Endometrium (tissue), 2 donors: ENCODE measurements at regions not wholly inside any gene's neighbourhood (a gene's known extent, or its start where the extent isn't known, plus 50 kb on each side); places are given as distances from the start of the nearest gene placed in this dataset.
"Not testable (repeated sequence)": the region's sequence is repeated elsewhere in the genome, so short reads cannot be mapped to it uniquely, and the experiment has no call there.

Experiments used
- FAIRE-seq: peaks from 2 replicates; lab custom pipeline; 2012; peaks lifted over from hg19 to GRCh38; lab: Jason Lieb, UNC
- donor health status: control.
- donor health status: control.

DNA sequence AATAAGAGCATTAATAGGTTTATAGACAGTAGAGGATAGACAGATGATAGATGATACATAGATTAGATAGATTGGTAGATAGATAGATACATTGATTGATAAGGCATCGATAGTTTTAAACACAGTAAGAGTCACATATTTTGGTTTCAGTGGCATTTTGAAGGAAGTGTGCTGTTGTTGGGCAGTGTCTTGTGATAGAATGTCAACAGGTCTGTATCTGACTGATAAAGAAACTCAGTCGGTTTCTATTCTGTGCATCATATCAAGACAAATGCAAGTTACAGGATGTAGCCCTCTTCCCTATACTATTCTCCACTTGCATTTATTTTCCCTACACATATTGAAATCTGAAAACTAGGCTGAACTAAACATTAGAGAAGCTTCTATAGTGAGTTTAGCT, 1229.0 kb upstream of the ZEB2 start:
- FAIRE-seq, result no peak

DNA sequence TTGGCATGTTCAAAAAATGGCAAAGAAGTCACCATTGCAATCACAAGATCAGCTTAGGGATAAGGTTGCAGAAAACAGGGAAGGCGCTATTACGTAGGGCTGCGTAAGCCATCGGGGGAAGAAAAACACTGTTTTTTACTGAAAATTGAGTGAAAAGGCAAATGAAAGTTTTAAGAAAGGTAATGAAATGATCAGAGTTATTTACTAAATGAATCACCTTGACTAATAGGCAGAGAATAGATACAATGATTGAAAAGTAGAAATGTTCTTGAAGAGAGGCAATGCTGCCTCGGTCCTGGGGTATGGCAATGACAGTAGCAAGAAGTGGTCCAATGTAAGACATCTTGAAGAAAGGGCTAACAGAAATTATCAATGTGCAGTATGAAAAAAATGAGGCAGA, 1227.8 kb upstream of the ZEB2 start:
- FAIRE-seq, result no peak

GRCh38 chr2:145745387-145745721, 1225.4 kb upstream of the ZEB2 start:
- not testable (repeated sequence) for FAIRE-seq

DNA sequence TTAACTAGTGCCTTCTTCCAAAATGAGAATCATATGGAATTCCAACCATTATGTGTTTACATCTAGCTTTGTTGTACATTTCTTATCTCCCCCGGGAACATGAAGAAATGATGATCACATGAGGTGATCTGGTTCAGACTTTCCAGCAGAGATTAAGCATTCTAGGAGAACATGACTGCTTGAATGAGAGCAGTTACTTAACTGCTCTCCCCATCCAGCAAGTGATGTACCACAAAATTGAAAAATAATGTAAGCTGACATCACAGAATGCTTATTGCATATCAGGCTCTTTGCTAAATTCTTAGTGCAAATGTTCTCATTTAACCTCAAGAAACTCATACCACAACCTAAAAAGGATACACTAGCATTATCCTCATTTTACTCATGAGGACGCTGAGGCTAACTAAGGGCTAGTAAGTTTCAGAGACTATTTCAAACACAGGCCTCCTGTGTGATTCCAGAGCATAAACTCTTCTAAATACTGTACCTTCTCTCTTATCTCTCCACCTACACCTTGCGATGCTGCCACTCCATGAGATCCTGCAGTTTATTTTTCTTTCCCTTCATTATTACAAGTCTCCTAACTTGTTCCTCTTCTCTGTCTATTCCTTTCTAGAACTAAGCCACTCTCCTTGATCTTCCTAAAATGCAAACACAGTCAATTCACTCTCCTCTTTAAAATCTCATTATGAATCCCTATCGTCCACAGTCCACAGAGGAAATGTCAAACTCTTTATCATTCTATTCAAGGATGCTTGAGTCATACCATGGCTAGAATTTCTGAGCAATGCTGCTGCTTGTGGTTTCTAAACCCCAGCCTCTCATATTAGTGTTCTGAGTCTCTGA, 1224.8 kb upstream of the ZEB2 start:
- no peak for FAIRE-seq

- FAIRE-seq, result no peak
These were observed 1223.1 kb upstream of the ZEB2 start for GRCh38 chr2:145743011-145743410.

DNA sequence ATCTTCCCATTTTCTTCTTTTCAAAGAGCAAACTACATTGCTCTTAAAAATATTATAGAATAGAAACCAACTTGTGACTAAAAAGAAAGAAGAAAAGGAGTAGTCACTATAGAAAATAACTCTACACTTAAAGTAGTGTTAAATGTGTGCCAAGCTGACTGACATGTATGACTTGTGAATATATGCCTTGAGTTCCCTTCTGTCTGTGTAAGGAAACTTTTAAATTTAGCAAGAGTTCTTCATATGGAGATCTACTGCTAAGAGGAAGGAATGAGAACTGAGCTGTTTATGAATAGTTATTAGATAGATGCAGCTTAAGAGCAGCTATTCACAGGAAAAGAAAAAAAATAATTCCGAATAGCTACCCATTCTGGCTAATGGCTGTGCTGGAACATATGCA, 1221.7 kb upstream of the ZEB2 start:
- FAIRE-seq, result no peak

GRCh38 chr2:145741181-145741580, 1221.3 kb upstream of the ZEB2 start:
- FAIRE-seq, result no peak

GRCh38 chr2:145740302-145740701, 1220.4 kb upstream of the ZEB2 start:
- FAIRE-seq, result no peak

DNA sequence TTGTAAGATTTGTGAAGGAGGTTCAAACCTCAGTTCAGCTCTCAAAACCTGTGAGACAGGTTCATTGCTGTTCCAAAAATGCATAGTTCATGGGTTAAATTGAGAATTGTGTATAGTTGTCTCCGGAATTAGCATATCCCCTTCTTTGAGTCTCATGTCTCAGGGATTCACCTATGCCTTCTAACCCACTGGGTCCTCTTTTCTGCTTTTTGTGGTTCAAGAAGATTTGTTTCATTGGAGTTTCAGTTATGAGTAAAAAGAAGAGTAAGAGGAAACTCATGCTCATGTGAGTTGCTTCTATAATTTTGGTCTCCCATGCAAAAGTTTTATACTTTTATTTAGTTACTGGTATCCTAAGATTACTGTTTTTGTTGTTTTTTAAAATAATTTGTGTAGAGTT, 1219.8 kb upstream of the ZEB2 start:
- no peak for FAIRE-seq

GRCh38 chr2:145736871-145737270, 1217.0 kb upstream of the ZEB2 start:
- FAIRE-seq, result no peak

- no peak for FAIRE-seq
These were observed 1211.5 kb upstream of the ZEB2 start for GRCh38 chr2:145731467-145731866.

- FAIRE-seq, result no peak
These were observed 1210.3 kb upstream of the ZEB2 start for GRCh38 chr2:145729993-145730770.

DNA sequence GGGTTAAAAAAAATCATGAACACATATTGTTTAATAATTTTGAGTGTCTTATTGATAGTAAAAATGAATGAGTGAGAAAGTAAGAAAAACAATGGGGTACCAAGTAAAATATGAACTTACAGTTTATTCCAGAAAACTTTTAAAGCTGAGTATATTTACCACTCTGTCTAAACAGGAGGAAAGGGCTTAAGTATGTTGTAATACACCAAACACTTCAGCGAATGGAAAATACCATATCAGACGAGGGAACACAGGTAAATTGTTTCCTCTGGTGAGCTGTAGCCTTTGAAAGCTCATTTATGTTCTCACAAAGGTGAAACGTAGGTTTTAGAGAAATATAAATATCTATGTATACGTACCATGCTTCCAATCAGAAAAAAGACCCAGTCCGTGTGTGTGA, 1209.6 kb upstream of the ZEB2 start:
- no peak for FAIRE-seq

DNA sequence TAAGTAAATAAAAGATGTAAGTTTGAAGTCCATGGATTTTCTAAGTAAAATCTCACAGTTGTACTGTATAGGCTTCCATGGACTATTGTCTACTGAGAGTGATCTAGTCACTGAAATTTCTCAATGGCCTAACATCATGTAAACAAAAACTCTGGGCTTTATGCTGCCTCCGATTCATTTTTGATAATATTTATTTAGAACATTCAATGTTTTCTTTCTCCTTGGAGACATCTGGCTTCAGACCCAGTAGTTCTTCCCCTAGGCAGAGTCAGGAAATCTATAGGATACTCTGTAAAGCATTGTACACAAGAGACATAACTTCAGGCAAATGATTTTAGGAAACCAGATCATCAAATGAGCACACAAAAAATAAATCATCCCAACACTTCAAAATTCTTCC, 1208.6 kb upstream of the ZEB2 start:
- FAIRE-seq, result no peak

GRCh38 chr2:145725876-145726275, 1206.0 kb upstream of the ZEB2 start:
- FAIRE-seq, result no peak

DNA sequence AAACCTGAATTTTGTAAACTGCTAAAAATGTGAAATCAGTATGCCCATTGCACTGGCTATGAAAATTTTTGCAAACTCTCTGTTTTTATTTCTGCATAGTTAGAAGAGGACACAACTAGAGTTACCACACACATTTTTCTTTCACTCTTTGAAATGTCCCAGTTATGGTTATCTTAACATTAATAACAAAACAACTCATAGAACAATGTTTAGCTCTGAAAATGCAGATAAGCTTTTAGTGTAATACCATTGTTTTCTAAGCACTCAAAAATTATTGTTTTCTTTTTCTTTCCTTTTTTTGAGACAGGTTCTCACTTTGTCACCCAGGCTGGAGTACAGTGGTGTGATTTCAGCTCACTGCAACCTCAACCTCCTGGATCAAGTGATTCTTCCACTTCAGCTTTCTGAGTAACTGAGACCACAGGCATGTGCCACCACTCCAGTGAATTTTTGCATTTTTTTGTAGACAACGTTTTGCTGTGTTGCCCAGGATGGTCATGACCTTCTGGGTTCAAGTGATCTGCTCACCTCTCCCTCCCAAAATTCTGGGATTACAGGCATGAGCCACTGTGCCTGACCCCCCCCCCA, 1204.5 kb upstream of the ZEB2 start:
- FAIRE-seq, result no peak

- no peak for FAIRE-seq
These were observed 1204.0 kb upstream of the ZEB2 start for GRCh38 chr2:145723872-145724271.

GRCh38 chr2:145721681-145722080, 1201.8 kb upstream of the ZEB2 start:
- FAIRE-seq, result no peak

DNA sequence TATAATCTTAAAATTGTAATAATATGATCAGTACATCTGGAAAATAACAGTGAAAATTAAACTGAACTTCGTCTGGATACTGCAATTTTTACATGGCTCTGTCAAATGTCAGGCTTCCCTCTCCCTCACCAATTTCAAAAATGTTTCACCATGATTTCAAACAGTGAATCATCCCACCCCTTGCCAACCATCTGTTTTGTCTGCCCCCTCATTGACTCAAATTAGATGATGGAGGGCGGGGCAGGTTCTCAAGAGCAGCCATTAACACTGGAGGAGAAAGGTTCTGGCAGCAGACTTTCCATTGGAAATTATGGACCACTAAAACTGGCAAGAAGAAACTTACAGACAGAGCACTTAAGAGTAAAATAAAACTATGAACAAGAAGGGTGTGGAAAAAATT, 1195.7 kb upstream of the ZEB2 start:
- no peak for FAIRE-seq

DNA sequence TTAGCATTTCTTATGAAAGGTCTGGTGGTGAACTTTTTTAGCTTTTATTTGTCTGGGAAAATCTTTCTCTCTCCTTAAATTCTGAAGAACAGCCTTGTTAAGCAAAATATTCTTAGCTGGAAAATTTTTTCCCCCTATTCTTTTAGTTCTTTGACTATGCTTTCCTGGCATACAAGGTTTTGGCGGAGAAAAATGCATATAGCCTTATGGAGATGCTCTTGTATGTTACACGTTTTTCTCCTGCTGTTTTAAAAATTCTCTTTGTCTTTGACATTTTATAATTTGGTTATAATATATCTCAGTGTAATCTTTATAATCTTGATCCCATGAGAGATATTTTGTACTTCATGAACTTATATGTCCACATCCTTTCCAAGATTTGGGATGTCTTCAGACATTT, 1190.4 kb upstream of the ZEB2 start:
- no peak for FAIRE-seq

- no peak for FAIRE-seq
These were observed 1182.4 kb upstream of the ZEB2 start for GRCh38 chr2:145702305-145702704.

DNA sequence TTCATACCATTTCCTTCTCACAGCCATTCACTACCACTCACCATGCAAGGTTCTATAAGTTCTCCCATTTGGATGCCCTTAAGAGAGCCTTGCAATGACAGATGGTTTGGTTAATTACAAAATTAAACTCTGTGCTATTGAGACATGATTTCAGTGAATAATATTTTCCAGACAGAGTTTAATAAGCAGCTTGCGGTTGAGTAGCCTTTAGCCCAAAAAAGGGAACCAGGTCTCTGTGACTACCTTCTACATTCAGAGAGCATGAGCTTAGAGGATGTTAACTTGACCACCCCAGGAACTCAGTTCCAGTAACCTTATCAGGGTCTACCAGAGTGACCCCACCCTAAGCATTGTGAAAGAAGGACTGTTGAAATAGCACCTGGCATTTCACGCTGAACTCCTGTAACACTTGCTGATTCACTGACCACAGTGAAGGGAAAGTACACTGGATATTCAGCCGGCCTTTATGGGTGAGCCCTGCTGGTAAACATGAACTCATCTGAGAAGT, 1173.1 kb upstream of the ZEB2 start:
- FAIRE-seq, result no peak

DNA sequence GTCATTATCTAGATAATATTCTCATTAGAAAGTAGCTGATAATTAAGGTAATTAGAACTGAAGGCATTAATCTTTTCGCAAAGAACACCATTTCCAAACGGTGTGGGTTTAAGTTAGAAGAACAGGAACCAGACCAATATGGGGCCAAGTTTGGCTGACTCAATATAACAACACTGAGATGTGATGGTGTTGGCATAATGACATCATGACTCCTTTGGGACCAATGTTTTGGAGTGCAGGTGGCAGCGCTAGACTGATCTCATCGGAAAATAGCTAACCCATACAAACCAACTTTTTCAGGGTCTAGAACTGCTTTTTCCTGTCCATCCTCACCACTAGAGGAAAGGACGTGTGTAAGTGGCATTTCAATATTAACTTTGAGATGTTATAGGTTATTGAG, 1171.7 kb upstream of the ZEB2 start:
- FAIRE-seq, result no peak
